ENCODE measurements at regions not wholly inside any gene's neighbourhood (a gene's known extent, or its start where the extent isn't known, plus 50 kb on each side); places are given as distances from the start of the nearest gene placed in this dataset.

DNA sequence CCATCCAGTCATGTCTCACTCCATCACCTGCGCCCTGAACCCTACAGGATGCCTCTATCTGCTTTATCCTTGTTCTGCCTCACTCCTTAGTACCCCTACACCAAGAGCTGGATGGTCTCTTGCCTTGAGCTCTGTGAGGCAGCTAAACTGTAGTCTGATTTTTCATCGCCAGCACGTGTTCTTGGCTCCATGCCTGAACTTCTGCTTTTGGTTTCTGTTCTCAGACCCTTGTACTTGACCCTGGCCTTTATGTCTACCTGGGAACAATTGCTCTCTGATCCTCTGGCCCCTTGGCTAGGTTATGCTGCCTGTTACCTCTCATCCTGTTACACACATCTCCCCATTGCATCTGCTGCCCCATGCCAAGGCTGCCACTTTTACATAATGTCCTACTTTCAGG lies 318.0 kb upstream of the LMCD1 start:
- TF ChIP-seq POLR2A (IDR thresholded peaks at IDR 0.05; ENCODE audit: low read depth, low read length) (no peak), POLR2AphosphoS5 (IDR thresholded peaks at IDR 0.05; ENCODE audit: low read depth, low read length) (no peak), TAF1 (IDR thresholded peaks at IDR 0.05; ENCODE audit: borderline replicate concordance, low read depth, low read length) (no peak)
